ENCODE measurements at regions not wholly inside any gene's neighbourhood (a gene's known extent, or its start where the extent isn't known, plus 50 kb on each side); places are given as distances from the start of the nearest gene placed in this dataset.

DNA sequence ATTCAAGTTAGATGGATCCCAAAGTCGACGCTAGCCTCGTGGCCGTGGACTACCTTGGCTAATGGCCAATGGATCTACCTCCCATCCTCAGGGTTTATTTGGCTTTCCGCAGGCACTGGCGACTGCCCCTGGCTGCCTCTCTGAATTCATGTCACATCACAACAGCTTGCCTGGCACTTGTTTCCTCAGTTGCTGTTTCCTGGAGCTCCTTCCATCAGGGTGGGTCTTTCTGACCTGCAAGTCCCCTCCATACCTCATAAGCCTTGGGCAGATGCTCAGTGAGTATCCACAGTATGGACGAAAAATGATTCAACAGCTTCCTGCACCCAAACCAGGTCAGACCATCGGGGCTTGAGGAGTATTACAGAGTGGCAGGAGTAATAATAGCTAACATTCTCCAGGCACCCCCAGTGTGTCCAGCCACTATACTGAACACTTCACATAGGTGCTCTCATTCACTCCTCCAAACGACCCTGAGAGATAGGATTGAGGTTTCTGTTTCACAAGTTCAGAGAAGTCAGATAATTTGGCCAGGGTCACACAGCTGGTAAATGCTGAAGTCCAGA is 311.5 kb downstream of the TLE3 start:
- no peaks in the 10 kb centered on the region for H3K27me3 ChIP-seq (ENCODE audit: control insufficient read depth, insufficient read depth, low read length)
- H3K36me3 ChIP-seq (ENCODE audit: control insufficient read depth, insufficient read depth, low read length): no peaks in the 10 kb centered on the region
- H3K4me1 ChIP-seq (ENCODE audit: control insufficient read depth, insufficient read depth, low read length): peaks cover under 1% of the 10 kb centered on the region; the same call in 1 of the 2 replicates
- no peak overlapping the region for H3K4me3 ChIP-seq (ENCODE audit: low read depth, low read length)
- H3K9ac ChIP-seq (ENCODE audit: low read length): no peak overlapping the region
- no peaks in the 10 kb centered on the region; the same call in 1 of the 2 replicates for H3K9me3 ChIP-seq (ENCODE audit: control insufficient read depth, insufficient read depth, low read depth, low read length)
- H3K27ac ChIP-seq (ENCODE audit: low read depth, low read length): no peak overlapping the region

DNA sequence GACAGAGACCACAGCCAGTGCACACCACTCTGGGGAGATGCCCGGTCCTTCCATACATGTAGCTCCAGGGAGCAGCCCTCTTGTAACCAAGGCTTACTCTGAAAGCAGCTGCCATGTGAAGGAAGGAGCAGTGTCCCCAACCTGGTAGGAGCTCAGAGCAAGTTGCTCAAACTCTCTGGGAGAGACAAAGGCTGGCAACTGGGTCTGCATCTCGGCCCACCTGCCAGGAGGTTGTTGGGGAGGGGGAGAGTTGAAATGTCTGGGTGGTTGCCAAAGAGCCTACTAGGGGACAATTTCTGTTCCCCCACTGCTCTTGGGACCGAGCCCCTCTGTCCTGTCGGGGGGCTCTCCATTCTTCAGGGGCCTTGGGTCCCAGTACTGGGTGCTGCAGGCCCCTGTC is 309.9 kb downstream of the TLE3 start:
- H3K4me1 ChIP-seq (ENCODE audit: control insufficient read depth, insufficient read depth, low read length): no peaks in the 10 kb centered on the region
- no peak overlapping the region for H3K27ac ChIP-seq (ENCODE audit: low read depth, low read length)
- H3K9me3 ChIP-seq (ENCODE audit: control insufficient read depth, insufficient read depth, low read depth, low read length): no peaks in the 10 kb centered on the region; the same call in 1 of the 2 replicates

DNA sequence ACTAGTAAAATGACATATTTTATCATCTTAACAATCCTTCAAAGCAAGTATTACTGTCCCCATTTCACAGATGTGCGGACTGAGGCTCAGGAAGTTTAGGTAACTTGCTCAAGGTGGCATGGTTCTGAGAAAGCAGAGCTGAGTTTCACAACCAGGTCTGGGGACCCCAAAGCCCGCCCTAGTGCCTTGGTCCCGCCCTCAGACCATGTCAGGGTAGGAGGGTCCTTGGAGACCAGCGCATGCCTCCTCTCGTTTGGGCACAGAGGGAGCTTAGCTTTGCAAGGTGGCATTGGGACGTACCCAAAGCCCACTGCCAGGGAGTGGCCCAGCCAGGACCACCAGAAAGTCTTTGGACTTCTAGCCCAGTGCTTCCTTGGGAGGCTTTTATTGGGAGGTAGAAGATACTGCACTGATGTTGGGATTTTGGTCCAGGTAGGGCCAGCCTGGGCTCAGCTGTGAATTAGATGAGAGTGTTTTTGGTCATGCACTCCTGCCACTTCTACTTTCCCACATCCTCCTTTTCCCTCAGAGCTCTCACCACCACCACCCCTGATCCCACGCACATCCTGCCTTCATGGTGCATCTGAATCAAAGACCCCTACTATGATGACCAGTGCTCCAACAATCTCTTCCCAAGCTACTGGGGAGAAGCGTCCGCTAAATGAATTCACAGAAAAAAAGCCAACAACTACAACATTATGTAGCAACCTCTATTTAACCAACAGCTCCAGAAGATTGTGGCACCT is 307.9 kb downstream of the TLE3 start:
- Histone ChIP-seq H3K4me1 (ENCODE audit: control insufficient read depth, insufficient read depth, low read length) (peaks cover 1% of the 10 kb centered on the region; the same call in 1 of the 2 replicates), H3K4me3 (ENCODE audit: low read depth, low read length) (no peak overlapping the region), H3K27me3 (ENCODE audit: control insufficient read depth, insufficient read depth, low read length) (no peaks in the 10 kb centered on the region), H3K27ac (ENCODE audit: low read depth, low read length) (no peak overlapping the region), H3K9me3 (ENCODE audit: control insufficient read depth, insufficient read depth, low read depth, low read length) (no peaks in the 10 kb centered on the region; the same call in 1 of the 2 replicates), H3K9ac (ENCODE audit: low read length) (no peak overlapping the region), H3K36me3 (ENCODE audit: control insufficient read depth, insufficient read depth, low read length) (no peaks in the 10 kb centered on the region)

More for the DNA sequence above, 309.9 kb downstream of the TLE3 start:
- no peaks in the 10 kb centered on the region for H3K36me3 ChIP-seq (ENCODE audit: control insufficient read depth, insufficient read depth, low read length)
- H3K4me3 ChIP-seq (ENCODE audit: low read depth, low read length): no peak overlapping the region
- H3K27me3 ChIP-seq (ENCODE audit: control insufficient read depth, insufficient read depth, low read length): no peaks in the 10 kb centered on the region
- no peak overlapping the region for H3K9ac ChIP-seq (ENCODE audit: low read length)

DNA sequence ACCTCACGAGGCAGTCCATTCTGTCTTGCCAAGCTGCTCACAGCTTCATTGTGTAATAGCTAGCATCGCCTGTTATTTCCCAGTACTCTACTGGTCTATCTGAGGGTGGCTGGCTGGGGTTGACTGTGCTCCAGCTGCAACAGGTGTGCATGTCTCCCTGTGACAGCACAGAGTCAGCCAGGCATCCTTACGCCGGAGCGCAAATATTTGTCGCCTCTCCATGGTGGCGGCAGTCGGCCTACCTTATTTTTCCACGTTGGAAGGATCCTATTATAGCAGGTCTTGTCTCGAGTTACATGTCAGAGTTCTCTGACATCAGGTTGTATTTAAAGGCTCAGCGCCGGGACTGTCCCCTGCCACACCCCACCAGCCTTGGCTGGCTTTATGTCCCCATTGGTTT is 307.1 kb downstream of the TLE3 start:
- Histone ChIP-seq H3K4me1 (ENCODE audit: control insufficient read depth, insufficient read depth, low read length) (peaks cover 5% of the 10 kb centered on the region; the same call in 1 of the 2 replicates), H3K27ac (ENCODE audit: low read depth, low read length) (no peak overlapping the region), H3K9ac (ENCODE audit: low read length) (no peak overlapping the region), H3K9me3 (ENCODE audit: control insufficient read depth, insufficient read depth, low read depth, low read length) (no peaks in the 10 kb centered on the region; the same call in 1 of the 2 replicates), H3K4me3 (ENCODE audit: low read depth, low read length) (no peak overlapping the region), H3K27me3 (ENCODE audit: control insufficient read depth, insufficient read depth, low read length) (no peaks in the 10 kb centered on the region), H3K36me3 (ENCODE audit: control insufficient read depth, insufficient read depth, low read length) (no peaks in the 10 kb centered on the region)

DNA sequence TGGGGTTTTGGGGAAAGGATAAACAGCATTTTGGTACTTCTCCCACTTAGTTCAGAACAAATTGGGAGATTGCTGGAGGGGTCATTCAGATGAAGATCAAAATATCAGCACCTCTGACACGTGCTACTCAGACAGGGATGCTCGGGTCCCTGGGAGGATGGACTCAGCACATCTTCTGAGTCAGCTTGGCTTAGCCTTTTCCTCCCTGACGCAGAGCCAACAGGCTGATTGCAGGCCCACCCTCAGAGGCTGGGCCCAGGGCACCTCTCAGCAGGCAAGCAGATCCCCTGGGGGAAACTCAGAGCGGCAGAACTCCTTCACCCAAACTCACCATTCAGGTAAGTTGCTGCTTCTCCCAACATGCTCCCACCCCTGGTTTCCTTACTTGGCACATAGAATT is 304.9 kb downstream of the TLE3 start:
- no peak overlapping the region for H3K27ac ChIP-seq (ENCODE audit: low read depth, low read length)
- H3K9ac ChIP-seq (ENCODE audit: low read length): no peak overlapping the region
- H3K9me3 ChIP-seq (ENCODE audit: control insufficient read depth, insufficient read depth, low read depth, low read length): no peaks in the 10 kb centered on the region; the same call in 1 of the 2 replicates
- no peak overlapping the region for H3K4me3 ChIP-seq (ENCODE audit: low read depth, low read length)
- no peaks in the 10 kb centered on the region for H3K27me3 ChIP-seq (ENCODE audit: control insufficient read depth, insufficient read depth, low read length)
- no peaks in the 10 kb centered on the region for H3K36me3 ChIP-seq (ENCODE audit: control insufficient read depth, insufficient read depth, low read length)
- H3K4me1 ChIP-seq (ENCODE audit: control insufficient read depth, insufficient read depth, low read length): peaks cover 5% of the 10 kb centered on the region; the same call in 1 of the 2 replicates

DNA sequence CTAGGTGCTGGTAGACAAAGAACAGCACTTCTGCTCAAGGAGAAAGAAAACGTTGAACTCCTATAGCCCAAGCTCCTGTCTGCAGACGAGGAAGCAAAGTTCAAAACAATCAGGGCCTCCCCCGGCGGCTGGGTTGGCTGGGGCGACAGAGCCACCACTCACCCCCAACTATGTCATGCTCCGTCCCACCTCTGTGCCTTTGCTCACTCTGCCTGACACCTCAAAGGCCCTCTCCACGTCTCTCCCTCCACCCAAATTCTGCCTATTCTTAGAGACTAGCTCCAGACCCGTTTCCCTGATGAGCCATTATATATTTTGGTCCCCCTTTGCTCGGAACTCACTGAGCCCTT is 304.3 kb downstream of the TLE3 start:
- no peak overlapping the region for H3K9ac ChIP-seq (ENCODE audit: low read length)
- H3K4me3 ChIP-seq (ENCODE audit: low read depth, low read length): no peak overlapping the region
- H3K9me3 ChIP-seq (ENCODE audit: control insufficient read depth, insufficient read depth, low read depth, low read length): no peaks in the 10 kb centered on the region; the same call in 1 of the 2 replicates
- H3K27ac ChIP-seq (ENCODE audit: low read depth, low read length): no peak overlapping the region
- H3K36me3 ChIP-seq (ENCODE audit: control insufficient read depth, insufficient read depth, low read length): no peaks in the 10 kb centered on the region
- peaks cover 5% of the 10 kb centered on the region; the same call in 1 of the 2 replicates for H3K4me1 ChIP-seq (ENCODE audit: control insufficient read depth, insufficient read depth, low read length)
- no peaks in the 10 kb centered on the region for H3K27me3 ChIP-seq (ENCODE audit: control insufficient read depth, insufficient read depth, low read length)

DNA sequence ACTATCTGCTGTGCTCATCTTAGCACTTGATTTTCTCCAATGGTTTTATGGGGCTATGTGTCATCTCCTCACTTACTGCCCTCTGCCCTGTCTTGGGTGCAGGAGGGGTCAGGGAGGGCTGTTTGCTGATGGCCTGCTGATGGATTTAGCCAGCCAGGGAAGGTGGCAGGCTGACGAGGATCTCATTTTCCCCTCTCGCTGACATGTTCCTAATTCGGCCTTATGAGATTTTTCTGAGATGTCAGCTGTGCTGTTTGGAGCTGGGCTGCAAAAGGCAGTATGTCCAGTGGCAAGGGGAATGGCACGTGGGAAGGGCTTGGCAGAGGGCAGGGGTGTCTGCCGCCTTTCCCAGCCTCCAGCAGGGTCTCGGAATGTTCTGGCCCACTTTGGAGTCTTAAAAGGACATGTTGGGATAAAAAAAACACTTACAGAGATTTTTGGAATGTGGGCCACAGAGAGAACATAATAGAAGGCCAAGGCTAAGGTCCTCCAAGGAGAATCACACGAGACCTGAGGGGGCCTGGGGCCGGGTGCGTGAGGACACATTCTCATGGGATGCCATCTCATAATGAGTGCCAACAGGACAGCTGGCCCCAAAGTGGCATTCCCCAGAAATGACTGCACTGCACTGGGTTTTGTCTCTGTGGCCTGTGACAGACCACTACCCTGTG is 303.8 kb downstream of the TLE3 start:
- H3K9ac ChIP-seq (ENCODE audit: low read length): no peak overlapping the region

DNA sequence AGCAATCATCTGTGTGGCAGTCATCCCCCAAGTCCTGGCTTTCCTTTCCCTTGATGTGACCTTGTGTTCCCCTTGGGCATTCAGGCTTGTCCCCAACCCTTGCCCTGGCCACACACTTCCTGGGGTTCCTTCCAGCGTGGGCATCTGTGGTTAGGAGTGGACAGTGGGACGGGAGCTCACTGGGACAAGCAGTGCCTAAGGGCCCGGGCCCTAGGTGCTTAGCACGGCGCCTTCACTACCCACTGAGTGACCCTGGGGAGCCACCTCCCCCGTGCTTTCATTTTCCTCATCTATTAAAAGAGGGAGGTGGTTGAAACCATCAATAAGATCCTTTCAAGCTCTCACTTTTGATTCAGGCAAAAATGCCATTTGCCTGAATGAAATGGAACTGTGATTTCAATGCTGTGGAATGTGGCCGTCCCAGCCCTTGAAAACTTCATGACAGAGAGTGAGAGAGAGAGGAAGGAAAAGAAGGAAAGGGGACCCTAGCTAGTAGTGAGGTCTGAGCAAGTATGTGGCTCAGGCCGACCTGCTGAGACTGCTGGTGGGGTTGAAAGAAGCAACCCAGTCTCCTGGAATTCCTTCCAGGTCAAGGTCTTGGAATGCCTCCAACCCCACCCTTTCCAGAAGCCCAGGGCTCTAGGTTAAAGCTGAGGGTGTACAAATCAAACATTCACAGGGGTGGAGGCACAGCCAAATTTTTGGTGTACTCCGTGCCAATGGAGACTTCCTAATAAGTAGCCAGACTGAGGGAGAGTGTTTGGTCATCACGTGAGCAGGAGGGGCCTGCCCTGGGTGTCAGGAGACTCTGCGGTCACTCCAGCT is 302.9 kb downstream of the TLE3 start:
- Histone ChIP-seq H3K27ac (ENCODE audit: low read depth, low read length) (no peak overlapping the region), H3K9me3 (ENCODE audit: control insufficient read depth, insufficient read depth, low read depth, low read length) (no peaks in the 10 kb centered on the region; the same call in 1 of the 2 replicates), H3K36me3 (ENCODE audit: control insufficient read depth, insufficient read depth, low read length) (no peaks in the 10 kb centered on the region), H3K4me3 (ENCODE audit: low read depth, low read length) (no peak overlapping the region), H3K9ac (ENCODE audit: low read length) (no peak overlapping the region), H3K27me3 (ENCODE audit: control insufficient read depth, insufficient read depth, low read length) (no peaks in the 10 kb centered on the region), H3K4me1 (ENCODE audit: control insufficient read depth, insufficient read depth, low read length) (peaks cover 5% of the 10 kb centered on the region; the same call in 1 of the 2 replicates)

More for the DNA sequence above, 303.8 kb downstream of the TLE3 start:
- no peaks in the 10 kb centered on the region; the same call in 1 of the 2 replicates for H3K9me3 ChIP-seq (ENCODE audit: control insufficient read depth, insufficient read depth, low read depth, low read length)
- no peaks in the 10 kb centered on the region for H3K27me3 ChIP-seq (ENCODE audit: control insufficient read depth, insufficient read depth, low read length)
- H3K4me3 ChIP-seq (ENCODE audit: low read depth, low read length): no peak overlapping the region
- H3K4me1 ChIP-seq (ENCODE audit: control insufficient read depth, insufficient read depth, low read length): peaks cover 5% of the 10 kb centered on the region; the same call in 1 of the 2 replicates
- H3K36me3 ChIP-seq (ENCODE audit: control insufficient read depth, insufficient read depth, low read length): no peaks in the 10 kb centered on the region
- no peak overlapping the region for H3K27ac ChIP-seq (ENCODE audit: low read depth, low read length)

DNA sequence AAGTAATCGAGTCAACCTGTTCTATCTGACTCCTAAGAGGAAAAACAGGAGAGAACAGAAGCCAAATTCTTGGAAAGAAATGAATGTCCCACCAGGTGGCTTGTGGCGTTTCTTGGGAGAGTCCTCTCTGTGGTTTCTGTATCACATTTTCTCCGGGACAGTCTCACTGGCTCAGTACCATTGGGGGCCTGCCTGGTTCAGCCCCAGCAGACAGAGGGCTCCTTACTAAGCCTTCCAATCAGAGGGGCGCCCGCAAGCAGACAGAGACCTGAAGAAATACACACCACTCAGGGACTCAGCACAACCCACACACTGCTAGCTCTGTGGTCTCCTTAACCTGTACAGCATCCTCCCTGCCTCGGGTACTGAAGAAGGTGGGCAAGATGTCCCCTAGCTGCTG is 302.1 kb downstream of the TLE3 start:
- Histone ChIP-seq H3K4me3 (ENCODE audit: low read depth, low read length) (no peak overlapping the region), H3K27me3 (ENCODE audit: control insufficient read depth, insufficient read depth, low read length) (no peaks in the 10 kb centered on the region), H3K27ac (ENCODE audit: low read depth, low read length) (no peak overlapping the region), H3K4me1 (ENCODE audit: control insufficient read depth, insufficient read depth, low read length) (peaks cover 5% of the 10 kb centered on the region; the same call in 1 of the 2 replicates), H3K9ac (ENCODE audit: low read length) (no peak overlapping the region), H3K9me3 (ENCODE audit: control insufficient read depth, insufficient read depth, low read depth, low read length) (no peaks in the 10 kb centered on the region; the same call in 1 of the 2 replicates), H3K36me3 (ENCODE audit: control insufficient read depth, insufficient read depth, low read length) (no peaks in the 10 kb centered on the region)

DNA sequence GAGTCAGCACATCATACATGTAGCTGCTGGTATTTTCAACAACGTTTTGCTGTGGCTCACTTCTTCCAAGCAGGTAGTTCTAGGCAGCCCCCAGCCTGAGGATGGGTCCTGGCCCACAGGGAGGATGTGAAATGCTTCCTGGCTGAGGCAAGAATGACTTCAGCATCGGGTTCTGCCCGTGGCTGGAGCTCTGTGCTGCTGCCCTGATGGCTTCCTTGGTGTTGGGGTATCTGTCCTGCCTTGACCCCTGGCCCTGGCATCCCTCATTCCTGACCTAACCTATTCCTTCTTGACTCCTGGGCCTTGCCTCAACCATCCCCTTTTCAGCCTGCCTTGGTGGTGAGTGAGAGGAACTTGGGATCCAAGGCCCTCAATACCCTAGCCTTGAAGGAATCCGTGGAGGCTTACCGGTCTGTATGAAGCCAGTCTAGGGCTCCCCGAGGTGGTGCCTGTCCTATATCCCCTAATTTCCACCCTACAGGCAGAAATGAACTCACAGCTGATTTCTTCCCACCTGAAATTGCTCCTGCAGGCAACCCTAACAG is 300.6 kb downstream of the TLE3 start:
- H3K9ac ChIP-seq (ENCODE audit: low read length): no peak overlapping the region
- no peak overlapping the region for H3K27ac ChIP-seq (ENCODE audit: low read depth, low read length)
- no peaks in the 10 kb centered on the region for H3K27me3 ChIP-seq (ENCODE audit: control insufficient read depth, insufficient read depth, low read length)
- peaks cover 5% of the 10 kb centered on the region; the same call in 1 of the 2 replicates for H3K4me1 ChIP-seq (ENCODE audit: control insufficient read depth, insufficient read depth, low read length)
- H3K9me3 ChIP-seq (ENCODE audit: control insufficient read depth, insufficient read depth, low read depth, low read length): no peaks in the 10 kb centered on the region
- H3K36me3 ChIP-seq (ENCODE audit: control insufficient read depth, insufficient read depth, low read length): no peaks in the 10 kb centered on the region
- no peak overlapping the region for H3K4me3 ChIP-seq (ENCODE audit: low read depth, low read length)

All from HUES6 (cell line).